Inflammatory macrophage treated with lipopolysaccharide for 1 hour (primary cell): ENCODE measurements at regions not wholly inside any gene's neighbourhood (a gene's known extent, or its start where the extent isn't known, plus 50 kb on each side); places are given as distances from the start of the nearest gene placed in this dataset.

ENCODE experiments used
- DNase-seq, 2 donors: peaks; one replicate each; pipeline ENCODE4 v3.0.0-alpha.2; 2020 to 2022

- no peak for DNase-seq
These were observed 201.4 kb upstream of the SIX2 start for GRCh38 chr2:45210462-45211195.

GRCh38 chr2:45209875-45210274 is 200.6 kb upstream of the SIX2 start:
- no peak for DNase-seq

DNA sequence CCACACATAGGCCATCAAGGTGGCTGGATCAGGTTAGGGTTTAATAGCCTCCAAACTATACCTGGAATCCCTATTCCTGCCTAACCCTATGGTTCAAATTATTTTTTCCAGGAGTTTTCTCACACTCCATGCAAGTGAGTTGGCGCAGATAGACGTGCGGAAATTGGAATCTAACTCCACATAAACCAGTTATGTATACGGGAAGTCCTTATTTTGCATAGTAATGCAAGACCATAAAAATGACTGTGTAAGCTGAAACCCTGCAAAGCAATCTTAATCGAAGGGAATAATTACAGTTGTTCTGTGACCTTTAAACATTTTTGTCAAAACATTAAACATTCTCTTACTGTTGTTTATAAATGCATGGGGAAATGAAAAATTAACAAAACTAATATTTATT is 200.1 kb upstream of the SIX2 start:
- DNase-seq = no peak

- no peak for DNase-seq
These were observed 197.8 kb upstream of the SIX2 start for GRCh38 chr2:45207101-45207500.

DNA sequence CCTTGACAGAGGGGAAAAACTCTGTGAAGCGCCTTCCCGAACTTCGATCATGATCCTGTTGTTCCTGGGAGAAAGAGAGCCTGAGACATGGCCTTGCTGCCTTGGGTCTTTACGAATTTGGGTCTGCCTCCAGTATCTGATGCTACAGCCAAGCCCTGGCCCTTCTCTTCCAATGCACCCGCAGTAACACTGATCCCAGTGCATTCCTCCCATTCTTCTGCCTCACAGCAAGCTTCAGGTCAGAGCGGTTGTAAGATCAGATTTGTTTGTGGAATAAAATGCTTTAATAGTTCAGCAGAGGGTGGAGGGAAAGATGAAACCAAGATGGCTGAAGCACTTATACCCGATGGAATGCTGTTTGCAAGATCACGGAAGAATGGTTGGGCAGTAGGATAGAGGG is 196.7 kb upstream of the SIX2 start:
- DNase-seq = no peak

- no peak for DNase-seq
These were observed 196.2 kb upstream of the SIX2 start for GRCh38 chr2:45205480-45205879.

DNA sequence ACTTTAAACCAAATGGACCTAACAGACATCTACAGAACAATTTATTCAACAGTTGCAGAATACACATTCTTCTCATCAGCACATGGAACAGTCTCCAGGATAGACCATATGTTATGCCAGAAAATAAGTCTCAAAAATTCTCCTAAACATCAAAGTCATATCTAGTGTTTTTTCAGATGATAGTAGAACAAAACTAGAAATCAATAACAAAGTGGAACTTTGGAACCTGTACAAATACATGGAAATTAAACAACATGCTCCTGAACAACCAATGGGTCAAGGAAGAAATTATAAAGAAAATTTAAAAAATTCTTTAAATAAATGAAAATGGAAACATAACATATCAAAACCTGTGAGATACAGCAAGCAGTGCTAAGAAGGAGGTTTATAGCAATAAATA is 194.1 kb upstream of the SIX2 start:
- DNase-seq = no peak

- DNase-seq = no peak
These were observed 190.7 kb upstream of the SIX2 start for GRCh38 chr2:45199973-45200372.

- DNase-seq = no peak
These were observed 186.7 kb upstream of the SIX2 start for GRCh38 chr2:45195916-45196315.

GRCh38 chr2:45194596-45194995 is 185.3 kb upstream of the SIX2 start:
- no peak for DNase-seq

- DNase-seq = no peak
These were observed 184.3 kb upstream of the SIX2 start for GRCh38 chr2:45193581-45193980.

GRCh38 chr2:45192991-45193390 is 183.7 kb upstream of the SIX2 start:
- DNase-seq = no peak

DNA sequence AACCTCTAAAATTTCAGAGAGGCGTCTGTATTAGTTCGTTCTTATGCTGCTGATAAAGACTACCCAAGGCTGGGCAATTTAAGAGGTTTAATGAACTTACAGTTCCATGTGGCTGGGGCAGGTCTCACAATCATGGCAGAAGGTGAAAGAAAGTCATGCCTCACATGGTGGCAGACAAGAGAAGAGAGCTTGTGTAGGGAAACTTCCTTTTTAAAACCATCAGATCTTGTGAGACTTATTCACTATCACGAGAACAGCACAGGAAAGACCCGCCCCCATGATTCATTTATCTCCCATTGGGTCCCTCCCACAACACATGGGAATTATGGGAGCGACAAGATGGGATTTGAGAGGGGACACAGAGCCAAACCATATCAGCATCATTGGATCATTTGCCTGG is 183.2 kb upstream of the SIX2 start:
- DNase-seq = no peak

GRCh38 chr2:45191976-45192375 is 182.7 kb upstream of the SIX2 start:
- DNase-seq = no peak

GRCh38 chr2:45191146-45191863 is 182.1 kb upstream of the SIX2 start:
- DNase-seq = no peak

- DNase-seq = no peak
These were observed 181.3 kb upstream of the SIX2 start for GRCh38 chr2:45190481-45190942.

- DNase-seq = no peak
These were observed 175.4 kb upstream of the SIX2 start for GRCh38 chr2:45184606-45185005.

- no peak for DNase-seq
These were observed 173.5 kb upstream of the SIX2 start for GRCh38 chr2:45182667-45183295.

GRCh38 chr2:45180779-45181178 is 171.5 kb upstream of the SIX2 start:
- DNase-seq = no peak

DNA sequence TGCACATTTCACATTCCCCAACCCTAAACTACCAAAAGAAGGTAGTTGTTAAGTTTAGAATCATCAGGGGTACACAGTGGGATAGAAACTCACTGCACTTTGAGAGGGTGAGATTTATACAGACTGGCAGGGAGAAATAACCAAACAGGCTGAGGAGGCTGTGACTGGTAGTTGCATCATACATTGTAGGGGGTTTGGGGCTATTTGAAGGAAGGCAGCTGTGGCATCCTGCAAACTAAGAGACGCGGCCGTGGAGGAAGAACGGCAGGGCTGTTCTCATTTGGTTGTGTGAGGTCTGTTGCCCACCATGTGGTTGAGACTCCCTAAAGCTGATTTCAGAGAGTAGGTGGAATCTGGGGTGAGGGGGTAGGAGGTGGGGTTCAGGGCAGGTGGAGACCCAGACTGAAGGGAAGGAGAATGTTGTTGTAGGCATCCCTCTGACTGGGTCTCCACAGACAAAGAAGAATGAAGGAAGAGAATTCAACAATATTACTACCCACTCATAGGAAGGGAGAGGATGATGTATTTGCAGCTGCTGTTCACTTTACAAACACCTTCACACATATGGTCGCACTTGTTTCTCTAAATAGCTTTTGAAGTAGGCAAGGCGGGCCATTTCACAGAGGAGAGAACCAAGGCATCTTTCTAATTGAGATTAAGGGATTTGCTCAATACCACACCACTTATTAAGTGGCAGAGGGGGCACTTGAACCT is 170.9 kb upstream of the SIX2 start:
- no peak for DNase-seq

- DNase-seq = no peak
These were observed 169.6 kb upstream of the SIX2 start for GRCh38 chr2:45178854-45179253.

GRCh38 chr2:45178359-45178758 is 169.1 kb upstream of the SIX2 start:
- no peak for DNase-seq

DNA sequence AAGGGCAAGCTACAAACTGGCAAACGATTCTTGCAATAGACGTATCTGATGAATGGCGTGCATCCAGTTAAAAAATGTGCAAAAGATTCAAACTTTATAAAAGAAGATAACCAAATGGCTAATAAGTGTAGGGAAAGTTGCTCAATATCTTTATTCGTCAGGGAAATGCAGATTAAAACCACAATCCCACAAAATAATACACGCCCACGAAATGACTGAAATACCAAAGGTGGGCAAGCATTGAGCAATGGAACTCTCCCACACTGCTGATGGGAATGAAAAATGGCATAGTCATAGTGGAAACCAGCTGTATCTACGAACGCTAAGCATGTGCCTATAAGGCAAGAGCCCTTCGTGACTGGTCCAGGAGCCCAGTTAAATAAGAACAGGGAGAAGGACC is 168.6 kb upstream of the SIX2 start:
- no peak for DNase-seq
